AG04449 (cell line): ENCODE measurements at regions not wholly inside any gene's neighbourhood (a gene's known extent, or its start where the extent isn't known, plus 50 kb on each side); places are given as distances from the start of the nearest gene placed in this dataset.

ENCODE experiments used
- CTCF ChIA-PET: fragments of 350-600 bp; formaldehyde crosslinking; extraction: SDS; loops from one replicate; lab custom pipeline; 2021; ENCODE audit warnings: antibody characterized with exemption; lab: Yijun Ruan, JAX
- POLR2A ChIA-PET: fragments of 400-600, 350-600 bp; formaldehyde crosslinking; extraction: SDS; loops from one replicate; lab custom pipeline; 2020; ENCODE audit warnings: antibody characterized with exemption, inconsistent platforms; lab: Yijun Ruan, JAX
- DNase-seq: peaks from one replicate; pipeline ENCODE4 v3.0.0-alpha.2; 2010; ENCODE audit warnings: low read depth, low spot score
- H3K4me3 ChIP-seq: 2 replicates; pipeline ENCODE4 v1.5.1; 2011; ENCODE audit warnings: low read depth, mild to moderate bottlenecking, control low read depth, low read length
- TF ChIP-seq, protein P1 (sequence below): IDR thresholded peaks from one replicate; pipeline ENCODE4 v1.5.1; 2011; ENCODE audit warnings: mild to moderate bottlenecking, moderate library complexity, low read length, control low read depth, inconsistent platforms; ENCODE audit not compliant: insufficient read depth; ENCODE audit errors: missing control alignments

DNA sequence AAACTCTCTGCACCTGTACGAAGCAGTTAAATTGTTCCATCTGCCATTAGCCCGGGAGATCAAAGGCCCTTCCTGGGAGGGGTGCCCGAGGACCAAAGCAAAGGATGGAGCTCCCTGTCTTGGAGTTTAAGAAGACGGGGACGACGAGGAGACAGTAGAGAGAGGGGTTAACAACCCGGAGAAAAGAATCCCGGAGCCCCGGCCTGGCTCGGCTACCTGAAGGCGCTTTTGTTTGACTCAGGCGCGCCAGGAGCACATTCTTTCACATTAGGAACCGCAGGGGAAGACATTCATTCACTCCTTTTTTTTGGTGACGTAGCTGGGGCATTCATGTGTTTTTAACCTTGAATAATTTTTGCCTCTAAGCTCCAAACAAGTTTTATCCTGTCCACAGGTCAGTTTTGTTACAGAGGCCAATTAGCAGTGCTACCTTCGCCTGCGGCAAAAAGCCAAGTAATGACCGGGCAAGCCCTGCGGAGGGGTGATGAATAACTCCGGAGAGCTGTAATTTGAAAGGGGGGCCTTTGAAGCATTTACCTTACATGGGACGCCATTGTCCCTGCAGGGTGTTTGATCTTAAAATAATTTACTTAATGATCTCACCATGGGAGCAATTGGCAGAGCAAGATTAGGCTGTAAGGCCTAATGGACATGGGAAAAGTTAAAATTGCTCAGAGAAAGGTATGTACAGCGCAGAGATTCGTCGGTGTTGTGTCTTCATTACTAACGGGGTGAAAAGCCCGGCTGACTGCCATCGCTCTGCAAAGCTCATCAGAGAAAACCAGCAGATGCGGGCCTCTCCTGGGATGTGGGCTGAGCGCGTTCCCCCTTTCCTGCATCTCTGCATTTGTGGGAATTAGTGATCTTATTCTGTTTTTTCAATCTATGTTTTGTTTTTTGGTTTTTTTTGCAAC is 258.0 kb upstream of the SP4 start:
- POLR2A ChIA-PET, result no interaction called here
- TF ChIP-seq, protein P1, sequence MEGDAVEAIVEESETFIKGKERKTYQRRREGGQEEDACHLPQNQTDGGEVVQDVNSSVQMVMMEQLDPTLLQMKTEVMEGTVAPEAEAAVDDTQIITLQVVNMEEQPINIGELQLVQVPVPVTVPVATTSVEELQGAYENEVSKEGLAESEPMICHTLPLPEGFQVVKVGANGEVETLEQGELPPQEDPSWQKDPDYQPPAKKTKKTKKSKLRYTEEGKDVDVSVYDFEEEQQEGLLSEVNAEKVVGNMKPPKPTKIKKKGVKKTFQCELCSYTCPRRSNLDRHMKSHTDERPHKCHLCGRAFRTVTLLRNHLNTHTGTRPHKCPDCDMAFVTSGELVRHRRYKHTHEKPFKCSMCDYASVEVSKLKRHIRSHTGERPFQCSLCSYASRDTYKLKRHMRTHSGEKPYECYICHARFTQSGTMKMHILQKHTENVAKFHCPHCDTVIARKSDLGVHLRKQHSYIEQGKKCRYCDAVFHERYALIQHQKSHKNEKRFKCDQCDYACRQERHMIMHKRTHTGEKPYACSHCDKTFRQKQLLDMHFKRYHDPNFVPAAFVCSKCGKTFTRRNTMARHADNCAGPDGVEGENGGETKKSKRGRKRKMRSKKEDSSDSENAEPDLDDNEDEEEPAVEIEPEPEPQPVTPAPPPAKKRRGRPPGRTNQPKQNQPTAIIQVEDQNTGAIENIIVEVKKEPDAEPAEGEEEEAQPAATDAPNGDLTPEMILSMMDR, result no peak
- DNase-seq, result no peak
- H3K4me3 ChIP-seq, result no peak overlapping the region
- CTCF ChIA-PET, result no interaction called here

- ChIA-PET POLR2A (no interaction called here), CTCF (no interaction called here)
- no peak for DNase-seq
- no peak overlapping the region for H3K4me3 ChIP-seq
- TF ChIP-seq, protein P1, result no peak
These were observed 255.1 kb upstream of the SP4 start for GRCh38 chr7:21172800-21173199.

DNA sequence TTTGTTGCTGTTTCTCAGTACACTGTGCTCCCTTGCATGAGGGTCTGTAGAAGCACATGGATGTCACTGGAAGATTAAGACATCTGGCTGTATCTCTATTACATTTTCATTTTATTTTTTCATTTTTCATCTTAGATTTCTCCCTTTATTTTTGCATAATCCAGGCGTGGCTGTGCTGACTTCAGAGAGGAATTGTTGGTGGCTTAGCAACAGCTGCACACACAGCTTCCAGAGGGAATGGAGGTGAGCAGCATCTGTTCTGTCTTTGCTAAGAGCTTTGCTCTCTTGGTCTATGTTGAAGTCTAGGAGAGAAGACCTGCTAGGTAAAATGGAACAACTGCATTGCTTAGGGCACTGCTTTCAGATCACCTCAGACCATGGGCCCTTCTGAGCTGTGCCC is 254.4 kb upstream of the SP4 start:
- ChIA-PET POLR2A (no interaction called here), CTCF (no interaction called here)
- H3K4me3 ChIP-seq, result no peak overlapping the region
- no peak for DNase-seq
- TF ChIP-seq, protein P1, result no peak

DNA sequence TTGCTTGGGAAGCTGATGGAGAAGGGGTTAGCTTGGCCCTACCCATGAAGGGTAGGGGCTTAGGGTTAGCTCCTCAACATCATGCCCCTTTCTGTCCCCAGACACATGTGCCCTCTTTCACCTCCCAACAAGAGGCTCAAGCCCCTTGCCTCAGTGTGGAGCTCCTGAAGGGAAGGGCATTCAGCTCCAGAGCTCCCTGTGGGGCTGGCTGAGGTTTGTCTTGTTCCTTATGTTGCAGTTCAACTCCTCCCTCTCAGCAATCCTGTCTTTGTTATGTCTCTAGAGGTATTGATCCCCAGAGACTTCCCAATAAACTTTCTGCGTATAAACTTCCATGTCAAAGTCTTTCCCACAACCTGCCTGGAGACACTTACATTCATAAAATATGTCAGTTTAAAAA is 252.2 kb upstream of the SP4 start:
- no peak for DNase-seq
- TF ChIP-seq, protein P1, result no peak
- no peak overlapping the region for H3K4me3 ChIP-seq
- ChIA-PET CTCF (no interaction called here), POLR2A (no interaction called here)

- no peak for DNase-seq
- ChIA-PET POLR2A (no interaction called here), CTCF (no interaction called here)
- no peak overlapping the region for H3K4me3 ChIP-seq
- TF ChIP-seq, protein P1, result no peak
These were observed 242.8 kb upstream of the SP4 start for GRCh38 chr7:21184942-21185652.

GRCh38 chr7:21185653-21186265 is 242.1 kb upstream of the SP4 start:
- CTCF ChIA-PET, result no interaction called here
- TF ChIP-seq, protein P1, result no peak
- DNase-seq, result no peak
- POLR2A ChIA-PET, result no interaction called here
- H3K4me3 ChIP-seq, result no peak overlapping the region
